Middle frontal gyrus (tissue), 1 donor: ENCODE measurements at regions not wholly inside any gene's neighbourhood (a gene's known extent, or its start where the extent isn't known, plus 50 kb on each side); places are given as distances from the start of the nearest gene placed in this dataset.

Experiments
- DNase-seq: peaks from one replicate; pipeline ENCODE4 v3.0.0-alpha.2; 2015; ENCODE audit warnings: low spot score; ENCODE audit errors: extremely low spot score

GRCh38 chr13:74206061-74206561 is 71.9 kb upstream of the KLF12 start:
- DNase-seq, result no peak

GRCh38 chr13:74205313-74205690 is 71.1 kb upstream of the KLF12 start:
- DNase-seq, result no peak

- no peak for DNase-seq
Observed at GRCh38 chr13:74204602-74205312, 70.6 kb upstream of the KLF12 start.

GRCh38 chr13:74203576-74203975 is 69.4 kb upstream of the KLF12 start:
- no peak for DNase-seq

- DNase-seq, result no peak
Observed at GRCh38 chr13:74202129-74202813, 68.1 kb upstream of the KLF12 start.

GRCh38 chr13:74201530-74201929 is 67.3 kb upstream of the KLF12 start:
- no peak for DNase-seq

GRCh38 chr13:74200081-74200480 is 65.9 kb upstream of the KLF12 start:
- DNase-seq, result no peak

- DNase-seq, result no peak
Observed at GRCh38 chr13:74197677-74198429, 63.6 kb upstream of the KLF12 start.

- DNase-seq, result no peak
Observed at GRCh38 chr13:74194846-74195245, 60.6 kb upstream of the KLF12 start.

GRCh38 chr13:74193391-74193790 is 59.2 kb upstream of the KLF12 start:
- DNase-seq, result no peak

GRCh38 chr13:74191410-74191809 is 57.2 kb upstream of the KLF12 start:
- no peak for DNase-seq

- DNase-seq, result no peak
Observed at GRCh38 chr13:74190999-74191398, 56.8 kb upstream of the KLF12 start.

GRCh38 chr13:74187564-74187963 is 53.4 kb upstream of the KLF12 start:
- DNase-seq, result no peak

GRCh38 chr13:74184283-74184682 is 50.1 kb upstream of the KLF12 start:
- DNase-seq, result no peak
